Loucy (cell line): ENCODE measurements at regions not wholly inside any gene's neighbourhood (a gene's known extent, or its start where the extent isn't known, plus 50 kb on each side); places are given as distances from the start of the nearest gene placed in this dataset.

Experiments
- EZH2phosphoT487 ChIP-seq: fragments of 200-600 bp; IDR thresholded peaks from 2 replicates; pipeline ENCODE4 v1.6.1; 2018; ENCODE audit warnings: antibody characterized with exemption, mild to moderate bottlenecking, moderate library complexity, borderline replicate concordance
- TF ChIP-seq, protein P1 (sequence below): fragments of 200-600 bp; sonication (generic); conservative IDR thresholded peaks from 2 replicates; pipeline ENCODE4 v1.5.1; 2014; ENCODE audit warnings: mild to moderate bottlenecking, antibody characterized with exemption, low read length

DNA sequence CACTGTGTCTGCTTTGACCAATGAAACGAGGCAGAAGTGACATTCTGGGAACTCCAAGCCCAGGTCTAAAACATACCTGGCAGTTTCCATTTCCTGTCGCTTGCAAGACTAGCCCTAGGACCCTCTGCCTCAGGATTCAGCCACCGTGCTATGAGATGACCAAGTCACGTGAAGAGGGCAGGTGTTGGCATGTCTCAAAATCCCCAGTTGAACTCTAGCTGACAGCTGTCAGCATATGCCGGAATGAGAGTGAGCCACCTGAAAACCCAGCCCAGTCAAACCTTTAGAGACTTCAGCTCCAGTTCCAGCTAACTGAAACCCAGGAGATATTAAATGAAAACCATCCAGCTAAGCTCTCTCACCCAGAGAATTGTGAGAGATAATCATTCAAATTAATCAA, 89.9 kb upstream of the PPP1R3A start:
- TF ChIP-seq, protein P1, sequence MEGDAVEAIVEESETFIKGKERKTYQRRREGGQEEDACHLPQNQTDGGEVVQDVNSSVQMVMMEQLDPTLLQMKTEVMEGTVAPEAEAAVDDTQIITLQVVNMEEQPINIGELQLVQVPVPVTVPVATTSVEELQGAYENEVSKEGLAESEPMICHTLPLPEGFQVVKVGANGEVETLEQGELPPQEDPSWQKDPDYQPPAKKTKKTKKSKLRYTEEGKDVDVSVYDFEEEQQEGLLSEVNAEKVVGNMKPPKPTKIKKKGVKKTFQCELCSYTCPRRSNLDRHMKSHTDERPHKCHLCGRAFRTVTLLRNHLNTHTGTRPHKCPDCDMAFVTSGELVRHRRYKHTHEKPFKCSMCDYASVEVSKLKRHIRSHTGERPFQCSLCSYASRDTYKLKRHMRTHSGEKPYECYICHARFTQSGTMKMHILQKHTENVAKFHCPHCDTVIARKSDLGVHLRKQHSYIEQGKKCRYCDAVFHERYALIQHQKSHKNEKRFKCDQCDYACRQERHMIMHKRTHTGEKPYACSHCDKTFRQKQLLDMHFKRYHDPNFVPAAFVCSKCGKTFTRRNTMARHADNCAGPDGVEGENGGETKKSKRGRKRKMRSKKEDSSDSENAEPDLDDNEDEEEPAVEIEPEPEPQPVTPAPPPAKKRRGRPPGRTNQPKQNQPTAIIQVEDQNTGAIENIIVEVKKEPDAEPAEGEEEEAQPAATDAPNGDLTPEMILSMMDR: no peak
- no peak for TF ChIP-seq EZH2phosphoT487
